NT2/D1 (cell line): ENCODE measurements at regions not wholly inside any gene's neighbourhood (a gene's known extent, or its start where the extent isn't known, plus 50 kb on each side); places are given as distances from the start of the nearest gene placed in this dataset.

Experiments used
- SUZ12 ChIP-seq: IDR thresholded peaks from 2 replicates; pipeline ENCODE4 v1.6.1; 2011; ENCODE audit not compliant: insufficient read length, insufficient read depth; ENCODE audit errors: extremely low read depth
- YY1 ChIP-seq: IDR thresholded peaks from 2 replicates; pipeline ENCODE4 v1.6.1; 2011; ENCODE audit not compliant: insufficient read length, insufficient read depth
- ZNF274 ChIP-seq: IDR thresholded peaks from 2 replicates; pipeline ENCODE4 v1.6.1; 2011; ENCODE audit warnings: mild to moderate bottlenecking, low read depth, low read length

DNA sequence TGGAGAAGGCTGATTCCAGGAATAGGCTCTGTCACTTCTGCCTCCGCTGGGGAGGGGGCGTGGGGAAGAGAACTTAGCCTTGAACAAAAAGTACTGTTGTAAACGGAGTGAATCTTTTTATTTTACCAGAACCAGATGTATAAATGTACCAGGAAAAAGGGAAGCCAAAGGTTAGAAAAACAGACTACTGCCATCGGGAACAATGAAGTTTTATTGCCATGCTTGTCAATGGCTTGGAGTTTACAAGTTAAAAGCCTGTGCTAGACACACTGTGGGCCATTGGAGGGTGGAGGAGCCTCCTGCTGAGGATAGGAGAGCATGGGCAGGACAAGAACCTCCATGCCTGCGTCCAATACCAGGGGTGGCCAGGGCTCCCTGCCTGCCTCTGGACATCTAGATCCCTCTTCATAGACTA is 161.7 kb upstream of the LYZL2 start:
- TF ChIP-seq ZNF274 (no peak), SUZ12 (no peak), YY1 (no peak)
